ENCODE measurements at regions not wholly inside any gene's neighbourhood (a gene's known extent, or its start where the extent isn't known, plus 50 kb on each side); places are given as distances from the start of the nearest gene placed in this dataset.

- TF ChIP-seq CTCF (conservative IDR thresholded peaks at IDR 0.05 in 1 of 2, IDR thresholded peaks at IDR 0.05 in 1 of 2; ENCODE audit: extremely low read depth in 1 of 2, insufficient read depth in 1 of 2, low read depth in 1 of 2, low read length in 2 of 2) = no peak
- TF ChIP-seq EZH2 (IDR thresholded peaks at IDR 0.05; ENCODE audit: borderline replicate concordance, low read length) = no peak
Measured at GRCh38 chr18:39845106-39845505, 2109.9 kb upstream of the PIK3C3 start.
